DND-41 (cell line): ENCODE measurements at regions not wholly inside any gene's neighbourhood (a gene's known extent, or its start where the extent isn't known, plus 50 kb on each side); places are given as distances from the start of the nearest gene placed in this dataset.

Experiments used
- ATAC-seq: fragments of 200-7000 bp; cut with Tn5 transposase; 3 replicates; pipeline ENCODE4 v1.9.1; 2021; ENCODE audit warnings: low read depth; ENCODE audit not compliant: insufficient read depth
- DNase-seq: peaks from one replicate; pipeline ENCODE4 v3.0.0-alpha.2; 2020
- H2AFZ ChIP-seq: 2 replicates; pipeline ENCODE4 v1.6.0; 2012; ENCODE audit warnings: low read depth, low read length
- H3K27ac ChIP-seq: 2 replicates; pipeline ENCODE4 v1.5.1; 2012; ENCODE audit warnings: low read length, inconsistent platforms
- H3K27me3 ChIP-seq: fragments of 200-600 bp; sonication (generic); 2 replicates; pipeline ENCODE4 v1.6.0; 2012; ENCODE audit warnings: low read length, mild to moderate bottlenecking, inconsistent platforms; ENCODE audit not compliant: insufficient read depth, poor library complexity
- H3K36me3 ChIP-seq: 2 replicates; pipeline ENCODE4 v1.5.1; 2012; ENCODE audit warnings: low read length, inconsistent platforms; ENCODE audit not compliant: insufficient read depth
- H3K4me1 ChIP-seq: 2 replicates; pipeline ENCODE4 v1.5.1; 2012; ENCODE audit warnings: mild to moderate bottlenecking, low read length; ENCODE audit not compliant: insufficient read depth
- H3K4me2 ChIP-seq: 2 replicates; pipeline ENCODE4 v1.6.0; 2012; ENCODE audit warnings: mild to moderate bottlenecking, moderate library complexity, low read length, inconsistent platforms; ENCODE audit not compliant: insufficient read depth
- H3K4me3 ChIP-seq, 2 experiments: fragments of 200-600 bp in 1 of 2; shearing (Covaris generic) in 1 of 2; 2 replicates each; pipeline ENCODE4 v1.5.1; 2012 to 2016; ENCODE audit warnings: inconsistent platforms in 2 of 2, low read length in 2 of 2, mild to moderate bottlenecking in 2 of 2, low read depth in 1 of 2, moderate library complexity in 1 of 2
- H3K79me2 ChIP-seq: 2 replicates; pipeline ENCODE4 v1.6.0; 2012; ENCODE audit warnings: low read length, inconsistent platforms; ENCODE audit not compliant: insufficient read depth
- H3K9ac ChIP-seq: 2 replicates; pipeline ENCODE4 v1.6.0; 2012; ENCODE audit warnings: low read depth, mild to moderate bottlenecking, inconsistent platforms, low read length, moderate library complexity
- H3K9me3 ChIP-seq: 2 replicates; pipeline ENCODE4 v1.5.1; 2012; ENCODE audit warnings: low read length, moderate library complexity, mild to moderate bottlenecking, inconsistent platforms; ENCODE audit not compliant: insufficient read depth, severe bottlenecking
- H4K20me1 ChIP-seq: 2 replicates; pipeline ENCODE4 v1.6.0; 2012; ENCODE audit warnings: low read length; ENCODE audit not compliant: insufficient read depth
- CTCF ChIP-seq: IDR thresholded peaks from 2 replicates; pipeline ENCODE4 v1.5.1; 2012; ENCODE audit warnings: borderline replicate concordance, low read length, moderate library complexity, mild to moderate bottlenecking; ENCODE audit not compliant: poor library complexity, severe bottlenecking; ENCODE audit errors: extremely low read depth
- EZH2 ChIP-seq: IDR thresholded peaks from 3 replicates; pipeline ENCODE4 v1.6.1; 2012; ENCODE audit warnings: borderline replicate concordance, low read depth, mild to moderate bottlenecking, moderate library complexity, low read length, inconsistent platforms; ENCODE audit not compliant: severe bottlenecking

- no peaks in the 10 kb centered on the region for H3K36me3 ChIP-seq
- TF ChIP-seq CTCF (no peak), EZH2 (no peak)
- H3K4me1 ChIP-seq, result no peaks in the 10 kb centered on the region
- no peak overlapping the region for H3K9ac ChIP-seq
- DNase-seq (no peak), ATAC-seq (no peak)
- no peak overlapping the region for H3K27ac ChIP-seq
- H3K79me2 ChIP-seq, result no peaks in the 10 kb centered on the region
- no peaks in the 10 kb centered on the region for H4K20me1 ChIP-seq
- no peak overlapping the region for H3K4me3 ChIP-seq
- no peaks in the 10 kb centered on the region for H3K9me3 ChIP-seq
- H3K27me3 ChIP-seq, result peaks cover 18% of the 10 kb centered on the region
- no peak overlapping the region for H3K4me2 ChIP-seq
- no peak overlapping the region for H2AFZ ChIP-seq
Measured at GRCh38 chr7:39811161-39811614, 138.9 kb upstream of the CDK13 start.

GRCh38 chr7:39816462-39817060, 133.5 kb upstream of the CDK13 start:
- TF ChIP-seq EZH2, result no peak
- TF ChIP-seq CTCF, result no peak

GRCh38 chr7:39819514-39819913, 130.5 kb upstream of the CDK13 start:
- Histone ChIP-seq H3K4me3 (no peak overlapping the region), H3K36me3 (no peaks in the 10 kb centered on the region), H2AFZ (no peak overlapping the region), H3K27me3 (peaks cover 34% of the 10 kb centered on the region), H3K4me2 (no peak overlapping the region), H3K79me2 (no peaks in the 10 kb centered on the region), H3K9ac (no peak overlapping the region), H3K4me1 (no peaks in the 10 kb centered on the region), H4K20me1 (no peaks in the 10 kb centered on the region), H3K27ac (no peak overlapping the region), H3K9me3 (no peaks in the 10 kb centered on the region)
- TF ChIP-seq CTCF (no peak), EZH2 (no peak)
- DNase-seq (no peak), ATAC-seq (no peak)

More at GRCh38 chr7:39816462-39817060, 133.5 kb upstream of the CDK13 start:
- Histone ChIP-seq H3K4me3 (no peak overlapping the region), H2AFZ (no peak overlapping the region), H3K4me1 (no peaks in the 10 kb centered on the region), H3K9me3 (no peaks in the 10 kb centered on the region), H3K27ac (no peak overlapping the region), H3K4me2 (no peak overlapping the region), H3K36me3 (no peaks in the 10 kb centered on the region), H3K79me2 (no peaks in the 10 kb centered on the region), H3K9ac (no peak overlapping the region), H4K20me1 (no peaks in the 10 kb centered on the region), H3K27me3 (peaks cover 36% of the 10 kb centered on the region)
- ATAC-seq, result no peak
- DNase-seq, result no peak
